ENCODE measurements at regions not wholly inside any gene's neighbourhood (a gene's known extent, or its start where the extent isn't known, plus 50 kb on each side); places are given as distances from the start of the nearest gene placed in this dataset.
"Not testable (repeated sequence)": the region's sequence is repeated elsewhere in the genome, so short reads cannot be mapped to it uniquely, and the experiment has no call there.

- Mint-ChIP-seq H3K27ac (no peak overlapping the region), H3K4me3 (no peak overlapping the region), H3K27me3 (ENCODE audit: insufficient read depth) (no peaks in the 10 kb centered on the region; the same call in 1 of the 2 replicates), H3K9me3 (peaks cover 26% of the 10 kb centered on the region), H3K36me3 (ENCODE audit: low read depth) (no peaks in the 10 kb centered on the region), H3K4me1 (ENCODE audit: low read depth) (no peaks in the 10 kb centered on the region)
- TF ChIP-seq CTCF (IDR thresholded peaks at IDR 0.05) = no peak
- no peak for DNase-seq
Observed at GRCh38 chr4:115505326-115505725, 391.9 kb upstream of the NDST4 start.

- TF ChIP-seq CTCF (IDR thresholded peaks at IDR 0.05) = no peak
- Mint-ChIP-seq H3K4me3 (no peak overlapping the region), H3K27ac (no peak overlapping the region), H3K27me3 (ENCODE audit: insufficient read depth) (no peaks in the 10 kb centered on the region), H3K4me1 (ENCODE audit: low read depth) (no peaks in the 10 kb centered on the region), H3K9me3 (peaks cover 20% of the 10 kb centered on the region), H3K36me3 (ENCODE audit: low read depth) (no peaks in the 10 kb centered on the region)
- no peak for DNase-seq
Observed at GRCh38 chr4:115501656-115502055, 388.2 kb upstream of the NDST4 start.

DNA sequence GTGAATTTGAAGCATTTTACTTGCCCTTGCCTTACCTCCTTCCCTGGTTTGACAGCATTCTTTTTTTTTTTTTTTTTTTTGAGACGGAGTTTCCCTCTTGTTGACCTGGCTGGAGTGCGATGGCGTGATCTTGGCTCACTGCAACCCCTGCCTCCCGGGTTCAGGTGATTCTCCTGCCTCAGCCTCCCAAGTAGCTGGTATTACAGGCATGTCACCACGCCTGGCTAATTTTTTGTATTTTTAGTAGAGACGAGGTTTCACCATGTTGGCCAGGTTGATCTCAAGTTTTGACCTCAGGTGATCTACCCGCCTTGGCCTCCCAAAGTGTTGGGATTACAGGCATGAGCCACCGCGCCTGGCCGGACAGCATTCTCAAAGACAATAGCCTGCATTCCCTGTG lies 380.4 kb upstream of the NDST4 start:
- not testable (repeated sequence) for H3K27ac Mint-ChIP-seq; DNase-seq; H3K27me3 Mint-ChIP-seq (ENCODE audit: insufficient read depth); H3K4me3 Mint-ChIP-seq; H3K36me3 Mint-ChIP-seq (ENCODE audit: low read depth); H3K4me1 Mint-ChIP-seq (ENCODE audit: low read depth)
- H3K9me3 Mint-ChIP-seq = peaks cover 41% of the 10 kb centered on the region

GRCh38 chr4:115491686-115492085 lies 378.3 kb upstream of the NDST4 start:
- TF ChIP-seq CTCF (IDR thresholded peaks at IDR 0.05) = no peak
- Mint-ChIP-seq H3K36me3 (ENCODE audit: low read depth) (no peaks in the 10 kb centered on the region), H3K9me3 (peaks cover 48% of the 10 kb centered on the region), H3K4me1 (ENCODE audit: low read depth) (no peaks in the 10 kb centered on the region), H3K27me3 (ENCODE audit: insufficient read depth) (no peaks in the 10 kb centered on the region; the same call in 1 of the 2 replicates), H3K4me3 (no peak overlapping the region), H3K27ac (no peak overlapping the region)
- DNase-seq = no peak

DNA sequence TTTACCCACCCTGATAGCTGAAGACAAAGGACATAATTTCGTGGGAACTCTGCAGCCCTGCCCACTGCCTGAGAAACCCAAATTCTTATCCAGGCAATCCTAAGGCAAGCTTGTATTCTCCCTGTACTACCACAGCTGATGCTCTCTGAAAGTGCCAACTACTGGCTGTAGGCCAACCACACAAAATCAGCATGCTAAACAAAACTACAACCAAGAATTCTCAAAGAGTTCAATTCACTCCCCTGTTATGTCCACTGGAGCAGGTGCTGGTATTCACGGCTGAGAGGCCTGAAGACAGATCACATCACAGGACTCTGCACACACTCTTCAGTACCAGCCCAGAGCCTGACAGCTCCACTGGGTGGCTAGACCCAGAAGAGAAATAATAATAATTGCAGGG lies 375.9 kb upstream of the NDST4 start:
- TF ChIP-seq CTCF (IDR thresholded peaks at IDR 0.05) = no peak
- no peak overlapping the region for H3K27ac Mint-ChIP-seq
- H3K9me3 Mint-ChIP-seq = peaks cover 45% of the 10 kb centered on the region
- no peaks in the 10 kb centered on the region for H3K4me1 Mint-ChIP-seq (ENCODE audit: low read depth)
- H3K36me3 Mint-ChIP-seq (ENCODE audit: low read depth) = no peaks in the 10 kb centered on the region
- no peak overlapping the region for H3K4me3 Mint-ChIP-seq
- no peak for DNase-seq
- H3K27me3 Mint-ChIP-seq (ENCODE audit: insufficient read depth) = no peaks in the 10 kb centered on the region; the same call in 1 of the 2 replicates

GRCh38 chr4:115485402-115485801 lies 372.0 kb upstream of the NDST4 start:
- Mint-ChIP-seq H3K9me3 (peaks cover 40% of the 10 kb centered on the region), H3K27me3 (ENCODE audit: insufficient read depth) (no peaks in the 10 kb centered on the region; the same call in 1 of the 2 replicates), H3K4me1 (ENCODE audit: low read depth) (no peaks in the 10 kb centered on the region), H3K4me3 (no peak overlapping the region), H3K27ac (no peak overlapping the region), H3K36me3 (ENCODE audit: low read depth) (no peaks in the 10 kb centered on the region)
- TF ChIP-seq CTCF (IDR thresholded peaks at IDR 0.05) = no peak
- no peak for DNase-seq

Measured in HFFc6 (cell line).